ENCODE measurements at regions not wholly inside any gene's neighbourhood (a gene's known extent, or its start where the extent isn't known, plus 50 kb on each side); places are given as distances from the start of the nearest gene placed in this dataset.

DNA sequence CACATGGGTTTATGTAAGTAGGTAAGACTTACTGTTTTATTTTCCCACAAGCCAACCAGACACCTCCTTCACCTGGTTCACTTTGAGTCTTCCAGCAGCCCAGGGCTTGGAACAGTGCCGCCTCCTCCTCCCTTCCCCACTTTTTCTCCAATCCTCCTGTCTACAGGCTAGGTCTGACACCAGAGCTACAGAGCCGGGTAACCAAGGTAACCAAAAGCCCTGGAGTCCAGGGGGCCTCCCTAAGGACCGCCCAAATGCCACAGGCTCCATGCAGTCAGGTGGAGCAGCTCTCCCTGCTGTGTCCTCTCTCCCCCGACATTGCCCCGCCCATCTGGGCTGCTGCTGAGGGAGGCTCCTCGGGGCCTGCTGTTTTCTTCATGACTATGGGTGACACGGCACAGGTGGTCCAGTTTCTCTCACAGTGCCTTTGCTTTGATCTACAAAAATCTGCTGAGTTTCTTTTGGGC is 138.0 kb upstream of the EFNA5 start:
- H3K4me3 ChIP-seq (ENCODE audit: control insufficient read depth, low read depth, low read length), result no peak overlapping the region
- TF ChIP-seq, protein P1, sequence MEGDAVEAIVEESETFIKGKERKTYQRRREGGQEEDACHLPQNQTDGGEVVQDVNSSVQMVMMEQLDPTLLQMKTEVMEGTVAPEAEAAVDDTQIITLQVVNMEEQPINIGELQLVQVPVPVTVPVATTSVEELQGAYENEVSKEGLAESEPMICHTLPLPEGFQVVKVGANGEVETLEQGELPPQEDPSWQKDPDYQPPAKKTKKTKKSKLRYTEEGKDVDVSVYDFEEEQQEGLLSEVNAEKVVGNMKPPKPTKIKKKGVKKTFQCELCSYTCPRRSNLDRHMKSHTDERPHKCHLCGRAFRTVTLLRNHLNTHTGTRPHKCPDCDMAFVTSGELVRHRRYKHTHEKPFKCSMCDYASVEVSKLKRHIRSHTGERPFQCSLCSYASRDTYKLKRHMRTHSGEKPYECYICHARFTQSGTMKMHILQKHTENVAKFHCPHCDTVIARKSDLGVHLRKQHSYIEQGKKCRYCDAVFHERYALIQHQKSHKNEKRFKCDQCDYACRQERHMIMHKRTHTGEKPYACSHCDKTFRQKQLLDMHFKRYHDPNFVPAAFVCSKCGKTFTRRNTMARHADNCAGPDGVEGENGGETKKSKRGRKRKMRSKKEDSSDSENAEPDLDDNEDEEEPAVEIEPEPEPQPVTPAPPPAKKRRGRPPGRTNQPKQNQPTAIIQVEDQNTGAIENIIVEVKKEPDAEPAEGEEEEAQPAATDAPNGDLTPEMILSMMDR (conservative IDR thresholded peaks at IDR 0.05; ENCODE audit: control insufficient read depth, insufficient read depth, low read depth, low read length), result no peak
- DNase-seq (ENCODE audit: low read depth), result no peak

- TF ChIP-seq, protein P1 (conservative IDR thresholded peaks at IDR 0.05; ENCODE audit: control insufficient read depth, insufficient read depth, low read depth, low read length), result no peak
- DNase-seq (ENCODE audit: low read depth), result no peak
- no peak overlapping the region for H3K4me3 ChIP-seq (ENCODE audit: control insufficient read depth, low read depth, low read length)
Observed at GRCh38 chr5:107807431-107807830, 136.7 kb upstream of the EFNA5 start.

DNA sequence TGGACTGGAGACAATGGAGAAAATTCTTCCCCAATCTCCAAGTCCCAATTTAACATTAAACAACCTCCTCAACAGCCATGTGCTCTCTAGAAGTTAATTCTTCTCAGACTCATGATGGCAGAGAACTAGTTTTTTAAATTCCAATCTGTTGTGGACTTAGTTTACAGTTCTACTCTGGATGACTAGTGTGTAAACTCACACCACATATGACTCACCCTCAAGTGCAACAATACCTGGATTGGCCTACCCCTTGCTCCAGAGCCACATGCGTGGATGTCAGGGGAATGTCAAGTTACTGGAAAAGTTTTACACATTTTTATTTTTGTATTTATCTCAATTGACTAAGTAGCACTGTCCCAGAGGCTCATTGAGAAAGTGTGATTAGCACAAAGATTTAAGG is 136.0 kb upstream of the EFNA5 start:
- TF ChIP-seq, protein P1 (conservative IDR thresholded peaks at IDR 0.05; ENCODE audit: control insufficient read depth, insufficient read depth, low read depth, low read length), result no peak
- no peak for DNase-seq (ENCODE audit: low read depth)
- H3K4me3 ChIP-seq (ENCODE audit: control insufficient read depth, low read depth, low read length), result no peak overlapping the region

- DNase-seq (ENCODE audit: low read depth), result no peak
- H3K4me3 ChIP-seq (ENCODE audit: control insufficient read depth, low read depth, low read length), result no peak overlapping the region
- TF ChIP-seq, protein P1 (conservative IDR thresholded peaks at IDR 0.05; ENCODE audit: control insufficient read depth, insufficient read depth, low read depth, low read length), result no peak
Observed at GRCh38 chr5:107806271-107806670, 135.5 kb upstream of the EFNA5 start.

DNA sequence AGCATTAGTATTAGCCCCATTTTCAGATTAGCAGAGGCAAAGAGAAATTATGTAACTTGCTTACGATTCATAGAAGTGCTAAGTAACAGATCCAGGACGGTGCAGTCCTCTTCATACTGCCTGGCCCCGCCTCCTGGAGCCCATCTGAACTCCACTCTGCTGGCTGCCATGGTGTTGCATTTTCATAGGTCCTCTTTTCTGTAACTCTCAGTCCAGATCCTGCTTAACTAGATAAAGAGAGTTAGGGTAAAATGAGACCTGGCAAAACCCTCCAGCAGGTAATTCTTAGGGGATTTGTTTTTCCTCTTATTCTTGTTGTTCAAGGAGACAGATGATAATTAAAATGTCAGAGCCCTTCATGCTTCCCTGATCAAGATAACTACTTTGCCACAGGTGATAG is 135.1 kb upstream of the EFNA5 start:
- no peak overlapping the region for H3K4me3 ChIP-seq (ENCODE audit: control insufficient read depth, low read depth, low read length)
- TF ChIP-seq, protein P1 (conservative IDR thresholded peaks at IDR 0.05; ENCODE audit: control insufficient read depth, insufficient read depth, low read depth, low read length), result no peak
- DNase-seq (ENCODE audit: low read depth), result no peak

DNA sequence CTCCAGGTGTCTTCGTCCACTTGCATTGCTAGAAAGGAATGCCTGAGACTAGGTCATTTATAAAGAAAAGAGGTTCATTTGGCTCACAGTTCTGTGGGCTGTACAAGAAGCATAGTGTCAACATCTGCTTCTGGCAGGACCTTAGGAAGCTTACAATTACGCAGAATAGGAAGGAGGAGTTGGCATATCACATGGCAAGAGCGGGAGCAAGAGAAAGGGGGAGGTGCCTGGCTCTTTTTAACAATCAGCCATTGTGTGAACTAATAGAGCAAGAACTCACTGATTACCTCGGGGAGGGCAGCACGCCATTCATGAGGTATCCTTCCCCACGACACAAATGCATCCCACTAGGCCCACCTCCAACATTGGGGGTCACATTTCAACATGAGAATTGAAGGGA is 134.4 kb upstream of the EFNA5 start:
- TF ChIP-seq, protein P1 (conservative IDR thresholded peaks at IDR 0.05; ENCODE audit: control insufficient read depth, insufficient read depth, low read depth, low read length), result no peak
- no peak for DNase-seq (ENCODE audit: low read depth)
- H3K4me3 ChIP-seq (ENCODE audit: control insufficient read depth, low read depth, low read length), result no peak overlapping the region

DNA sequence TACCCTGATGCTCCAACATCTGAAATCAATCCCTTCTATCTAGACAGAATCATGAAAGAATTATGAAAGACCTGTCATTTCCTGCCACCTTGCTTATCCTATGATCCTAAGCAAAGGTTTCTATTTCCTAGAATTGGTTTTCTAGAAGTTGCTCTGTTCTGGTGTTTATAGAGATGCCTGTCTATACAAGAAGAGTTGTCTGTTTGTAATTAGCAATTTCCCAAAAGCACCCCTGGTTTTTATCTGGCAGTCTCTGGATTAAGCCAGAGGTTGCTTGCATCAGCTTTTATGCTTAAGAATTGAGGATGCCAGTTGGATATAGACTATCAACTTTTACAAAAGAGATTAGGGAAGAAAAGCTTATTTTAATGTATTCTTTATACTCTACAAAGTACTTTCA is 133.0 kb upstream of the EFNA5 start:
- no peak overlapping the region for H3K4me3 ChIP-seq (ENCODE audit: control insufficient read depth, low read depth, low read length)
- TF ChIP-seq, protein P1 (conservative IDR thresholded peaks at IDR 0.05; ENCODE audit: control insufficient read depth, insufficient read depth, low read depth, low read length), result no peak

More for the DNA sequence above, 133.0 kb upstream of the EFNA5 start:
- DNase-seq (ENCODE audit: low read depth), result no peak
